Posterior vena cava (tissue), 2 donors: ENCODE measurements at regions not wholly inside any gene's neighbourhood (a gene's known extent, or its start where the extent isn't known, plus 50 kb on each side); places are given as distances from the start of the nearest gene placed in this dataset.
"Not testable (repeated sequence)": the region's sequence is repeated elsewhere in the genome, so short reads cannot be mapped to it uniquely, and the experiment has no call there.

Source experiments
- DNase-seq: peaks from one replicate; pipeline ENCODE4 v3.0.0-alpha.2; 2020; ENCODE audit warnings: low spot score
- intact Hi-C, 2 donors: fragments of 100-400 bp; cut with DNase I; formaldehyde crosslinking; loops; one replicate each; pipeline versions ENCODE4 v1.14.1 to v1.14.2; 2022 to 2023
- donor health status: DM: yes; HTN: yes; CAD: no.
- donor health status: DM: yes; HTN: yes; CAD: no.

- no peak for DNase-seq
These were observed 116.5 kb downstream of the CD24 start for GRCh38 chr6:106857771-106858652.

GRCh38 chr6:106857310-106857709 lies 117.2 kb downstream of the CD24 start:
- not testable (repeated sequence) for DNase-seq
- intact Hi-C loops: loop anchor here in 1 of 2 donors (1.0 kb wide), 1 partner anchor 29 kb away; no protein-coding TSS in a partner anchor

More at GRCh38 chr6:106857771-106858652, 116.5 kb downstream of the CD24 start:
- intact Hi-C loops: loop anchor here in 1 of 2 donors (1.0 kb wide), 1 partner anchor 30 kb away; no protein-coding TSS in a partner anchor

- DNase-seq: no peak
- intact Hi-C loops: no loop called here
These were observed 118.2 kb downstream of the CD24 start for GRCh38 chr6:106856227-106856874.

GRCh38 chr6:106855117-106855516 lies 119.4 kb downstream of the CD24 start:
- DNase-seq: no peak
- intact Hi-C loops: no loop called here

- no peak for DNase-seq
- intact Hi-C loops: no loop called here
These were observed 124.7 kb downstream of the CD24 start for GRCh38 chr6:106849676-106850332.

GRCh38 chr6:106849120-106849519 lies 125.4 kb downstream of the CD24 start:
- intact Hi-C loops: no loop called here
- DNase-seq: no peak

- DNase-seq: no peak
- intact Hi-C loops: no loop called here
These were observed 127.4 kb downstream of the CD24 start for GRCh38 chr6:106847116-106847515.

GRCh38 chr6:106844930-106845329 lies 129.6 kb downstream of the CD24 start:
- DNase-seq: no peak
- intact Hi-C loops: no loop called here

GRCh38 chr6:106832766-106833510 lies 141.6 kb downstream of the CD24 start:
- intact Hi-C loops: no loop called here
- DNase-seq: no peak

- intact Hi-C loops: no loop called here
These were observed 143.6 kb downstream of the CD24 start for GRCh38 chr6:106830930-106831329.

GRCh38 chr6:106829451-106829850 lies 145.1 kb downstream of the CD24 start:
- DNase-seq: no peak

More at GRCh38 chr6:106830930-106831329, 143.6 kb downstream of the CD24 start:
- DNase-seq: no peak

GRCh38 chr6:106827081-106827480 lies 147.4 kb downstream of the CD24 start:
- no peak for DNase-seq
- intact Hi-C loops: no loop called here

More at GRCh38 chr6:106829451-106829850, 145.1 kb downstream of the CD24 start:
- intact Hi-C loops: no loop called here

GRCh38 chr6:106825156-106825555 lies 149.4 kb downstream of the CD24 start:
- intact Hi-C loops: no loop called here
- no peak for DNase-seq

- DNase-seq: no peak
- intact Hi-C loops: no loop called here
These were observed 150.7 kb downstream of the CD24 start for GRCh38 chr6:106823732-106824351.

- intact Hi-C loops: no loop called here
These were observed 151.5 kb downstream of the CD24 start for GRCh38 chr6:106823058-106823457.

GRCh38 chr6:106820412-106820852 lies 154.1 kb downstream of the CD24 start:
- no peak for DNase-seq
- intact Hi-C loops: no loop called here

More at GRCh38 chr6:106823058-106823457, 151.5 kb downstream of the CD24 start:
- no peak for DNase-seq

- no peak for DNase-seq
- intact Hi-C loops: no loop called here
These were observed 163.3 kb downstream of the CD24 start for GRCh38 chr6:106811088-106811686.

GRCh38 chr6:106808758-106809157 lies 165.8 kb downstream of the CD24 start:
- DNase-seq: no peak
- intact Hi-C loops: no loop called here
